Keratinocyte (primary cell): ENCODE measurements at regions not wholly inside any gene's neighbourhood (a gene's known extent, or its start where the extent isn't known, plus 50 kb on each side); places are given as distances from the start of the nearest gene placed in this dataset.
"Not testable (repeated sequence)": the region's sequence is repeated elsewhere in the genome, so short reads cannot be mapped to it uniquely, and the experiment has no call there.

Experiments
- CTCF ChIP-seq, 3 experiments: IDR thresholded peaks in 1 of 3; conservative IDR thresholded peaks in 1 of 3; optimal IDR thresholded peaks in 1 of 3; 2 replicates in 2 of 3; 3 replicates in 1 of 3; pipeline versions ENCODE3 to v1.5.1; 2011; ENCODE audit warnings: low read length in 3 of 3, mild to moderate bottlenecking in 3 of 3, moderate library complexity in 2 of 3, control low read depth in 1 of 3, inconsistent platforms in 1 of 3; ENCODE audit not compliant: insufficient read depth in 2 of 3; ENCODE audit errors: extremely low read depth in 1 of 3
- EZH2 ChIP-seq: IDR thresholded peaks from one replicate; pipeline ENCODE4 v1.6.1; 2012; ENCODE audit warnings: inconsistent platforms, mild to moderate bottlenecking, low read length, moderate library complexity

- not testable (repeated sequence) for TF ChIP-seq CTCF (optimal IDR thresholded peaks at IDR 0.05 in 1 of 3, IDR thresholded peaks at IDR 0.05 in 1 of 3, conservative IDR thresholded peaks at IDR 0.05 in 1 of 3; ENCODE audit: extremely low read depth in 1 of 3, insufficient read depth in 2 of 3, low read length in 3 of 3); EZH2
Measured at GRCh38 chr2:134009906-134010305, 244.0 kb upstream of the MGAT5 start.
